GM23248 (cell line): ENCODE measurements at regions not wholly inside any gene's neighbourhood (a gene's known extent, or its start where the extent isn't known, plus 50 kb on each side); places are given as distances from the start of the nearest gene placed in this dataset.

Experiments
- EZH2 ChIP-seq: fragments of 200-600 bp; sonication (generic); IDR thresholded peaks from 2 replicates; pipeline ENCODE4 v1.6.1; 2018; ENCODE audit warnings: antibody characterized with exemption, mild to moderate bottlenecking; ENCODE audit not compliant: insufficient read depth, poor library complexity, severe bottlenecking
- EZH2phosphoT487 ChIP-seq: fragments of 200-600 bp; sonication (generic); IDR thresholded peaks from 2 replicates; pipeline ENCODE4 v1.6.1; 2018; ENCODE audit warnings: antibody characterized with exemption, moderate library complexity, mild to moderate bottlenecking, low read depth; ENCODE audit not compliant: insufficient read depth

GRCh38 chr9:80504601-80505230 lies 933.0 kb downstream of the TLE4 start:
- no peak for TF ChIP-seq EZH2phosphoT487
- TF ChIP-seq EZH2, result no peak
